Type B pancreatic cell (in vitro differentiated cells): ENCODE measurements at regions not wholly inside any gene's neighbourhood (a gene's known extent, or its start where the extent isn't known, plus 50 kb on each side); places are given as distances from the start of the nearest gene placed in this dataset.

Experiments used
- DNase-seq: peaks from one replicate; pipeline ENCODE4 v3.0.0; 2021; ENCODE audit warnings: mixed read lengths; ENCODE audit not compliant: unreplicated experiment; ENCODE audit errors: extremely low spot score
- H3K27ac Mint-ChIP-seq: 2 replicates; pipeline ENCODE4 v1.8.0; 2021; ENCODE audit warnings: mild to moderate bottlenecking, mixed read lengths
- H3K27me3 Mint-ChIP-seq: 2 replicates; pipeline ENCODE4 v1.8.0; 2021; ENCODE audit warnings: mixed read lengths
- H3K36me3 Mint-ChIP-seq: 2 replicates; pipeline ENCODE4 v1.8.0; 2021; ENCODE audit warnings: mixed read lengths
- H3K4me1 Mint-ChIP-seq: one replicate; pipeline ENCODE4 v1.8.0; 2021; ENCODE audit warnings: mixed read lengths; ENCODE audit not compliant: unreplicated experiment
- H3K4me3 Mint-ChIP-seq: 2 replicates; pipeline ENCODE4 v1.8.0; 2021; ENCODE audit warnings: mild to moderate bottlenecking, mixed read lengths
- H3K9me3 Mint-ChIP-seq: 2 replicates; pipeline ENCODE4 v1.8.0; 2021; ENCODE audit warnings: mixed read lengths
- TF ChIP-seq, protein P1 (sequence below): fragments of 200-600 bp; sonication (generic); conservative IDR thresholded peaks from 2 replicates; pipeline ENCODE4 v1.5.0; 2021; ENCODE audit warnings: antibody characterized with exemption, mild to moderate bottlenecking

DNA sequence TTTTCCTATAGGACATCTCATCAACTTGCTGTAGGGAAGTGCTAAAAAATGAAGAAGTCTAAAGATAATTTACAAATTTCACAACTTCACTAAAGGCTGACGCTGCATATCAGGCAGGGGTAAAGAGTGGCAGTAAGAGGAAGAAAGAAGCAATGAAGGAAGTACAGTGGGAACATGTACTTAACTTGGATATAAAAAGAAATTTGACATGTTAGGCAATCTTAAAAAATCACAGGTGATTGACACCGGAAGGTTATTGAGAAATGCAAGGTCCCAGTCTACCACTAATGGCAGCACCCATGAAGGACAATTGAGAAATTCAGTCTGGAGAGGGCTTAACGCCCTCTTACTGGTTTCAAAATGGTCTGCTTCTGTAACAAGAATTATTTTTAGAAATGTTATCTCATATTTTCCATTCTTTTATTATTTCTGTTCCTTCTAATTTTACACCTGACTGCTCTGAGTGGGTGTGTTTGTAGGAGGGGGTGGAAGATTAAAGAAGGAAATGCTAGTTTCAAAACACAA lies 358.1 kb downstream of the KCNJ2 start:
- Mint-ChIP-seq H3K9me3 (no peaks in the 10 kb centered on the region), H3K27me3 (no peaks in the 10 kb centered on the region), H3K36me3 (no peaks in the 10 kb centered on the region), H3K4me3 (no peak overlapping the region), H3K4me1 (peaks cover 5% of the 10 kb centered on the region), H3K27ac (no peak overlapping the region)
- DNase-seq = no peak
- TF ChIP-seq, protein P1, sequence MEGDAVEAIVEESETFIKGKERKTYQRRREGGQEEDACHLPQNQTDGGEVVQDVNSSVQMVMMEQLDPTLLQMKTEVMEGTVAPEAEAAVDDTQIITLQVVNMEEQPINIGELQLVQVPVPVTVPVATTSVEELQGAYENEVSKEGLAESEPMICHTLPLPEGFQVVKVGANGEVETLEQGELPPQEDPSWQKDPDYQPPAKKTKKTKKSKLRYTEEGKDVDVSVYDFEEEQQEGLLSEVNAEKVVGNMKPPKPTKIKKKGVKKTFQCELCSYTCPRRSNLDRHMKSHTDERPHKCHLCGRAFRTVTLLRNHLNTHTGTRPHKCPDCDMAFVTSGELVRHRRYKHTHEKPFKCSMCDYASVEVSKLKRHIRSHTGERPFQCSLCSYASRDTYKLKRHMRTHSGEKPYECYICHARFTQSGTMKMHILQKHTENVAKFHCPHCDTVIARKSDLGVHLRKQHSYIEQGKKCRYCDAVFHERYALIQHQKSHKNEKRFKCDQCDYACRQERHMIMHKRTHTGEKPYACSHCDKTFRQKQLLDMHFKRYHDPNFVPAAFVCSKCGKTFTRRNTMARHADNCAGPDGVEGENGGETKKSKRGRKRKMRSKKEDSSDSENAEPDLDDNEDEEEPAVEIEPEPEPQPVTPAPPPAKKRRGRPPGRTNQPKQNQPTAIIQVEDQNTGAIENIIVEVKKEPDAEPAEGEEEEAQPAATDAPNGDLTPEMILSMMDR = no peak

DNA sequence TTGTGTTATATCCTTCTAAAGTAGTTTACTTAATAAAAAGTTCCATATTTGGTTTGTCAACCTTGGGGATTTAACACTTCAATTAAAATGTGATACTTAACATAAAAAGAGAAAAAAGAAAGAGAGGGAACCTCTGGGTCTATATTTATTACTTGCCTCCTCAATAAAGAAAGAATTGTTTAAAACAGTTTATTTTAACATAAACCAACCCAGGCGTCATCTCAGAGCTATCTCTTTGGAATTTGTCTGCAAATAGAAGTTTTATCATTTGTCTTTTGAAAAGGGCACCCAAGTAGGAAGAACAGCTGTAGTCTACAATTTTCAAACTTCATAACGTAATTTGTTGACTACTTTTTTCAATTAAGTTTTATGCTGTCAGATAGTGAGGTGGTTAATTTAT lies 364.1 kb downstream of the KCNJ2 start:
- TF ChIP-seq, protein P1 = no peak
- H3K27ac Mint-ChIP-seq = no peak overlapping the region
- no peak overlapping the region for H3K4me3 Mint-ChIP-seq
- H3K36me3 Mint-ChIP-seq = no peaks in the 10 kb centered on the region
- H3K9me3 Mint-ChIP-seq = no peaks in the 10 kb centered on the region
- no peak for DNase-seq
- no peaks in the 10 kb centered on the region for H3K4me1 Mint-ChIP-seq
- H3K27me3 Mint-ChIP-seq = no peaks in the 10 kb centered on the region

- Mint-ChIP-seq H3K27ac (no peak overlapping the region), H3K4me3 (no peak overlapping the region), H3K27me3 (no peaks in the 10 kb centered on the region), H3K4me1 (no peaks in the 10 kb centered on the region), H3K36me3 (no peaks in the 10 kb centered on the region), H3K9me3 (no peaks in the 10 kb centered on the region)
- DNase-seq = no peak
- TF ChIP-seq, protein P1 = no peak
Measured at GRCh38 chr17:70535986-70536385, 366.7 kb downstream of the KCNJ2 start.

DNA sequence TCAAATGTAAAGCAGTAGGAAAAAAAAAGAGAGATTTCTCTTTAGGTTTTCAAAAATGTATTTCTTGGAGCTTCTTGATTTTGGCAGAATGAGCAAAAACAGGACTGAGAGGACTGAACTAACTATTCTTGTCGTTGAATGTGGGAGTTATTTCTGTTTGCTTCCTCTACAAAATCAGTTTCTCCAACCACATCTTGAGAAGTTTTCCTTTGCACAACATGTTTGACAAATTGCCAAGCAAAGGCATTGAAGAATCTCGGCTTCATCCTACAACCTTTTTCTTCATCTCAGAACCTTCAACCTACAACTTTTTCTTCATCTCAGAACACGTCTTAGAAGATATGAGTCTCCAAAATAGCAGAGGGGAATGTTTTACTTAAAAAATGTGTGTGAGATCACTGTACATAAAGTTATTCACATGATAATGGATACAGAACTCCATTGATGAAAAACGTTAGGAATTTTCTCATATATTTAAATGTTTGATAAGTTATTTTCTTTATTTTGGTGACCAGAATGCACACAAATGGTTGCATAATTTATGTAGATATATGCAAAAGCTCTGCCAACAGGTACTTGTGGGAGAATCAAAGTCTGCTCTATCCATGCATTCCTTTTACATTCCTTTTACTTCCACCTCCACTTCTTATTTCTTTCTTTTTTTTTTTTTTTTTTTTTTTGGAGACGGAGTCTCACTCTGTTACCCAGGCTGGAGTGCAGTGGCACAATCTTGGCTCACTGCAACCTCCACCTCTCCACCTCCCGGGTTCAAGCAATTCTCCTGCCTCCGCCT lies 370.0 kb downstream of the KCNJ2 start:
- no peaks in the 10 kb centered on the region for H3K36me3 Mint-ChIP-seq
- no peak overlapping the region for H3K4me3 Mint-ChIP-seq
- no peaks in the 10 kb centered on the region for H3K27me3 Mint-ChIP-seq
- H3K9me3 Mint-ChIP-seq = no peaks in the 10 kb centered on the region
- no peaks in the 10 kb centered on the region for H3K4me1 Mint-ChIP-seq
- TF ChIP-seq, protein P1 = no peak
- no peak overlapping the region for H3K27ac Mint-ChIP-seq
- no peak for DNase-seq

- H3K4me3 Mint-ChIP-seq = no peak overlapping the region
- H3K9me3 Mint-ChIP-seq = no peaks in the 10 kb centered on the region
- H3K27me3 Mint-ChIP-seq = no peaks in the 10 kb centered on the region
- no peak overlapping the region for H3K27ac Mint-ChIP-seq
- TF ChIP-seq, protein P1 = no peak
- H3K4me1 Mint-ChIP-seq = no peaks in the 10 kb centered on the region
- no peak for DNase-seq
- no peaks in the 10 kb centered on the region for H3K36me3 Mint-ChIP-seq
Measured at GRCh38 chr17:70542876-70543275, 373.5 kb downstream of the KCNJ2 start.
